Endothelial cell of hepatic sinusoid (primary cell): ENCODE measurements at regions not wholly inside any gene's neighbourhood (a gene's known extent, or its start where the extent isn't known, plus 50 kb on each side); places are given as distances from the start of the nearest gene placed in this dataset.

Experiments
- in situ Hi-C: cut with HindIII; loops from 2 replicates; pipeline ENCODE4 v1.10.0; 2017; ENCODE audit warnings: low sequenced_read_pairs

DNA sequence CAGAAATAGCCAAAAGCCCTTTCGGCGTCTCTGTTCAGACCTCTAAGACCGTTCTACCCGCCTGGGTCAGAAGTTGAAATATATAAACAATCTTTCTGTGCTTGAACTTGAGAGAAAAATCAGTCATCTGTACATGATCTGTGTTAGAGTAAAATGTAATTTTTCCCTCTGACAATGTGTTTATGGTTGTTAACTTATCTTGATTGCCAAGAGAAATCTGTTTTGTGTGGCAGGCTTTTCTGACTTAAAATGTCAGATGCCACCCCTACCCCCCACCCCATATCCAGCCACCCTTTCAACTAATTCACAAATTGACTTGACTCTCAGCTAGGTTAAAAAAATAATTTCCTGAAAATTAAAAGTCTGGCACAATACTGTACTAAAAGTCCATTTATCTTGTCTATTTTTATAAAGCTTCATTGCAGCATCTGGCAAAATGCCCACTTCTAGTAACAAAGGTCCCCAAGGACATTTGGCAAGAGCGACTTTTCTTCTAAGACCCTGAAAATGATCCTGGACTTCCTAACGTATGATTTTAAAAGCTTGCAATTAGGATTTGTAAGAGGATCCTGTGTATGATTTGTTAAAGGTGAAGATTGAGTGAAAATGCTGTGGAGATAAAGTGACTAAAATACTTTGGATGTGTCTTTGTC, 304.2 kb downstream of the EPHA4 start:
- in situ Hi-C loops, result no loop called here

DNA sequence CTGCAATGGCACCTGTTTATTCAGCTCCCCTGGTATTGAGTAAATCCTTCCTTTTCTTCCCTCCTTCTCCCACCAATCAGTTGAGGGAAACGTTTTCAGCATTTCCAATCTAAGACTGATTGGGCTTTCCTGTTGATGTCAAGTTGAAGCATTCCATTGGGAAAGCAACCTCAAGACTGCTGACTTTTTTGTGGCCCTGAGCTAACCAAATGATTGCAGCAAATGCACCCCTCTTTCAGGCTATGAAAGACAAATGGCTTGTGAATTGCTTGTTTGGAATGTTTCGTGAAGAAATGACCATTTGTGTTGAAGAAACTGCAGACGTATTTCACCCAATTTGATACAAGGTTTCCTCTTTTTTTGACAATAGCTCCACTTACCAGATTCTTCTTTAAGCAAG, 303.5 kb downstream of the EPHA4 start:
- in situ Hi-C loops, result no loop called here

DNA sequence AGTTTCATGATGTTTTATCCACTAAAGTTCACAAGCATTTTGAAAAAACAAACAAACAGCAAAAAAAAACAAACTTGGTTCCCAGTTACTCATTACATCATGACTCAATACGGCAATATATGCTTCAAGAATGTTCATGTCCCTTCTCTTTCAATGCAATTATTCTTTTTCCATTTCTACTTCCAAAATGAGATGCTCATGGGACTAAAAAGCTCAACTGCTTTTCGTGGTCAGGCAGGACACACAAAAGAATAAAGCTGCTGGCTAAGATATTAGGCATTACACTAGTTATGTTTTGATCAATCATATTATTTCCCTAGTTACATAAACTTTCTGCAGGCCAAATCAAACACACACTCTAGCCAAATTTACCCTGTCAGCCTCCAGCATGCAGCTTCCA, 301.3 kb downstream of the EPHA4 start:
- in situ Hi-C loops, result no loop called here

DNA sequence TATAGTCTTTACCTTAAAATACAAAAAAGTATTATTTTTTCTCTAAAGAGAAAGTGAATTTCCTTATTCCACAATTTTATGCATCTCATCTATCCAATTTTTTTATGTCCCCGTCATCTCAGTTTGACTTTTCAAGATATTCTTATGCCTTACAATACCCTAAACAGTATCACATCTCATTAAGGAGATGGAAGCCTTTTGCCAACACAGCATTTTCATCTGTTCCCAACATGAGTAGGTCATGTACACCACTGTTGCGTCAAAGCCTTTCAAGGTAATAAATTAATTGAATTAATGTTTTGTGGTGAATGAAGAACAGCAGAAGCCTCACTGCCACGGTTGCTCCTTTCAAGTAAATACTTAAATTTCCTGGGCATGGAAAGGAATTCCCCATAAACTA, 299.4 kb downstream of the EPHA4 start:
- in situ Hi-C loops, result no loop called here

DNA sequence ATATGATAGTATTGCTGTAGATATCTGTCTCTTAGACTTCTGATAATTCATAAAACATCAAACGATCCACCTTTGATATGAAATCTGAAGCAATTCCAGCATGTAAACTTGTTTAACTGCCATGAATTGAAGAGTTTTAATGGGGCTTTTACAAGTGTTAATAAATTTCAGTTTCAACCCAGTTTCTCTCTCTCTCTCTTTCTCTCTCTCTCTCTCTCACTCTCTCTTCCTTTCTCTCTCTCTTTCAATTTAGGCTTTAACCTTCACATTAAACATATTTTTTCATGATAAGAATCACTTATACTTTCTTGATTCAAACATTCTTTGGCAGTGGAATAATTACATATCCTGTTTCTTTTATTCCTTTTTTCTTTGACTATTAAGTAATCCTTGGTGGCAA, 296.1 kb downstream of the EPHA4 start:
- in situ Hi-C loops, result no loop called here

DNA sequence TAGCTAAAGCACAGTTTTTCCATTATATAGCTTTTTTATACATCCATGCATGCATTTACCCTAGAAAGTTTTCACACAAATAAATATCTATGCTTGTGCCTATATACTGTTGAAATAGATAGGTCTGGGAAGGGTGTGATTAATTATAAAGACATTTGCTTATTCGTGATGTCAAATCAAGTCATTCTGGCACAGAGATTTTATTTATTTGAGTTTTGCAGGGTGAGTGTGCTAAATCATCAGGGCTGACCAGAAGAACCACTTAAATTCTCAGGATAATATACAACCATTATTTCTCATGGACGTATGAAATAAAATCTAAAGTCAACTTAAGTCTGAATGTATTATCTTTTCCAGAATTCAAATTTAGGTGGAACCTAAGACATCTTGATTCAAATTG, 295.5 kb downstream of the EPHA4 start:
- in situ Hi-C loops, result no loop called here

DNA sequence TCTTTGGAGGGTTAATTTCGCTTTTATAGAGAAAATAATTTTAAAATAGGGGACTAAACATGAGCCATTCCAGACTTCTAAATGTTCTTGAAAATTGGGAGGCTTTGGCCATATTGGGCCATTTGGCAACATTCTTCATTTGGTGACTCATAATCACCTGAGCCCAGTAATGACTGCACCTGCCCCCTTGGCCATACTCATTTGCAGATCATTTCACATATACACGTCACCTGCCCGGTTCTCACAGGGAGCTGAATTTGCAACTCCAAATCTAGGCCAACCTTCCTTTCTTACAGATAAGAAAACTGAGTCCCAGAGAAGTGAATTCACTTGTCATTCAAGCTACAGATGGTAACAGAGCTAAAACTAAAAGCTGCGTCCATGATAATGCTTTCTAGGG, 289.7 kb downstream of the EPHA4 start:
- in situ Hi-C loops, result no loop called here

DNA sequence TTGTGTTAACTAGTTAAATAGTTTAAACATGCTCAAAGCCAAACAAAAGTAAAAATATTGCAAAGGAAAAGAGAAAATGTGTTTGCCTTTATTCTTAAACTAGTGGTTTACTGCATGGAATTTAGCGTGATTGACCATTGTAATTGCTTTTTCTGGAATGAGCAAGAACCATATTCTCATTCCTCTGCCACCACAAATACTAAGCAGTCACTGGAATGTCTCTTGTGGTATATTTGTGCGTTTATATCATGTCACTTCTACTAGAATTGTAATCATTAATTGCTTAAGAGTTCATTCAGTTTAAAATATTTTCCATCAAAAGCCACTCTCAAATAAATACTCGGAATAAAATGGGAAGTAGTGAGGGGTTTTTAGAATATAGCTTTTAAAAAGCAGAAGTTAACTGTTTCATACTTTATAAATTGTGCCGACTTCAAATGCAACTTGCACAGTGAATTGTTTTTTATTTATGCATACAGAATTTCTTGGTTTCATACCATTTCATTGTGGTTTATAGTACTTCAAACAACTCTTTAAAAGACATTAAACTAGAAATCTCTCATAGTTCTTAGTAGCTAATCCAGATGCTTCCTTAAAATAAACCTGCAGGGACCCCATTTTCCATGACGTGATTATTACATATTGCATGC, 288.1 kb downstream of the EPHA4 start:
- in situ Hi-C loops, result no loop called here

DNA sequence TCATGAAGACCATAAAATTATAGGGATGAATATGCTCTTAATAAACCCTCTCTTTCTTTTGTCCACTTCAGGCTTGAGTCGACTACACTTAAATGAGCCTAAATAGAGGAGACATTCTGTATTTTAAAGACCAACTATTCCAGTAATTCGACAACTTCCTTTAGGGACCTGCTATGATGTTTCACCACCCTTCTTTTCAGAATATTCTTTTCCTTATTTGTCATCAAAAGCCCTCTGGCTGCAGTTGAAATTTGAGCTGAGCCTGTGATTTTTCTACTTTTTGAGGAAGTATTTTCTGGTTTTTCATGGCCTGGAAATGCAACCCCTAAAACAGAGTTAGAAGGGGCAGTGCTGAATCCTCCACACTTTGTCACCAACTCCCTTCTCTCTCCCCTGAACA, 287.0 kb downstream of the EPHA4 start:
- in situ Hi-C loops, result no loop called here

DNA sequence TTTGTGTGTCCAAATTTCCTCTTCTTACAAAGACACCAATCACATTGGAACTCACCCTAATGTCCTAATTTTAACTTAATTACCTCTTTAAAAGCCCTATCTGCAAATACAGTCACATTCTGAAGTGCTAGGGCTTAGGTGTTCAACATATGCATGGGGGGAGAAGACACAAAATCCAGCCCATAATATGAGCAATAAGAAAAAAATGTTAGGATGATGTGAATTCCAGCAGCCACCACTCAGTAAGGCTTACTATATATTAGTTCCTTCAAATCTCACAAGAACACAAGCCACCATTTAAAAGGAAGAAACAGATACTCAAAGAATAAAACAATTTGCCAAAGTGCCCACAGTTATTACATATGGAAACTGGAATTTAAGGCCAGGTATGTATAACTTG, 285.7 kb downstream of the EPHA4 start:
- in situ Hi-C loops, result no loop called here

DNA sequence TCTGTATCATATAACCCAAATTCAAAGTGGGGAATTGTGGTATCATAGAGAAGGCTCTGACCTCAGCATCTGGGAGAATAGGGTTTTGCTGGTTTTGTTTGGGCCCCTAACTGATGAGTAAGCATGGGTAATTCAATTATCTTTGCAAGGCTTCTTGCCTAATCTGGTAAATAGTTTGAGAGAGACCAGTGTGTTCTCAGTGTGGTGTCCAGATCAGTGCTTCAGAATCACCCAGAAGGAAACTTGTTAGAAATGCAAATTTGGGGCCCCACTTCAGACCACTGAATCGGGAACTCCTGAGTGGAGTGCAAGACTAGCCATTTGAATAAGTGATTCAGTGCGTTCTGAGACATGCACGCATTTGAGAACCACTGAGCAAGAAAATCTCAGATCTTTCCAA, 282.7 kb downstream of the EPHA4 start:
- in situ Hi-C loops, result no loop called here

DNA sequence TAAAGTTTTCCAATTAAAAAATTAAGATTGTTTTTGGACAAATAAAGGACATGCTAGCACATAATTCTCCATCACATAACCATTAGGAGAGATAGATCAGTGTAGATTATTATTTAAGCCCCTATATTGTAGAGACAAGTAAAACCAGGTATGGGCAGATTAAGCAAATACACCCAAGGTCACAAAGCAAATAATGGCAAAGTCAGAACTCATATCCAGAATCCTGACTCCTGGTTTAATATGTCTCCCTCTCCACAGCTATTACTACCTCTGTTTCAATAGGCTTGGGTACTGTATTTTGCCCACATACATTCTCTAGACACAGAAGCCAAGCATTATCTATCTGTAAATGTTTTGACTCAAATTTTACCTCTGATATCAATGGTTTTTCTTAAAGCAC, 282.3 kb downstream of the EPHA4 start:
- in situ Hi-C loops, result no loop called here

DNA sequence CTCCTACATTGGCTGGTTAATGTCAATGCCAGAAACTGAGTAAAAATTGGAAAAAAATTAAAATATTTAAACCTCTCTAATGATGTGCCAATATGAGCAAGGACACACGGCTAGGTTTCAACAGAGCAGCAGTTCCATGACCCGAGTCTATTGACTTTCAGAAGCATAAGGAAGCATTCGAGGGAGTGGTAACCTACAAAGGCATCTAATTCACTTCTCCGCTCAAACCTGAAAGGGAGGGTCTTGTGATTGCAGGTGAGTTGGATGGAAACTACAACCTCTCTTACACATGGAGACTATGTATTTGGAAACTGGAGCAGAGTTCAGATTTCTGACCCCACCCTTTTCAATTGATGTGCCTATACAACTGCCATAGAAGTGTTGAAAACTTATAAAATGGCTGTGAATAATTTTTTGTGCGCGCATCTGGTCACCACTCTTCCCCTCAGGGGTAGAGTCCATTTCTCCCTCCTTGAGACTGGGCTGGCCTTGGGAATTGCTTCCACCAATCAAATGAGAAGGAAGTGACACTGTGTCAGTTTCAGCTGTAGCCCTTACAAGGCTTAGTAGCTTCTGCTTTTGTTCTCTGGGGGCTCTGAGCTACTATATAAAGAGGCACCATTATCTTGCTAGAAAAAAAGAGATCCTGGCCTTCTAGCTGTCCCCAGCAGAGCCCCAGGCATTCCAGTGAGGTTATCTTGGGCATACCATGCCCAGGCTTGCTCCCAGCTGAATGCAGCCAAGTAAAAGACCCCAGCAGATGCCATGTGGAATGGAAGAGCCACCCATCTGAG, 278.0 kb downstream of the EPHA4 start:
- in situ Hi-C loops, result no loop called here

DNA sequence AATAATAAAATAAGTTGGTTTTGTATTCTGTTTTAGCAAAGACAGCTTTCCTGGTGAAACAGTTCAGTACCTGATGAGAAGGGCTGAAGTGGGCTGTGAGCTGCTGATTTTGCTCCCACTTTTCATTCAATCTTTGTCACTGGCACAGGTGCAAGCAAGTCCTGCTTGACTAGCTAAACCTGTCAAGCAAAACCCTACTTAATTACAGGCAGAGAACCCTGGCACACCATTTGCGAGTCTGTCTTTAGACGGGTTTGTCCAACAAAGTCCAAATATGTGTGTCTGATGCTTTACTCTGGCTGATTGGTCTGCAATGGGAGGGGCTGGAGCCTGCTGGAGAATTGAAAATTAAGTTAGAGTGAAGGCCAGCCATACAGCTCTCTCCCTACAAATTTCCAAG, 267.2 kb downstream of the EPHA4 start:
- in situ Hi-C loops, result no loop called here

DNA sequence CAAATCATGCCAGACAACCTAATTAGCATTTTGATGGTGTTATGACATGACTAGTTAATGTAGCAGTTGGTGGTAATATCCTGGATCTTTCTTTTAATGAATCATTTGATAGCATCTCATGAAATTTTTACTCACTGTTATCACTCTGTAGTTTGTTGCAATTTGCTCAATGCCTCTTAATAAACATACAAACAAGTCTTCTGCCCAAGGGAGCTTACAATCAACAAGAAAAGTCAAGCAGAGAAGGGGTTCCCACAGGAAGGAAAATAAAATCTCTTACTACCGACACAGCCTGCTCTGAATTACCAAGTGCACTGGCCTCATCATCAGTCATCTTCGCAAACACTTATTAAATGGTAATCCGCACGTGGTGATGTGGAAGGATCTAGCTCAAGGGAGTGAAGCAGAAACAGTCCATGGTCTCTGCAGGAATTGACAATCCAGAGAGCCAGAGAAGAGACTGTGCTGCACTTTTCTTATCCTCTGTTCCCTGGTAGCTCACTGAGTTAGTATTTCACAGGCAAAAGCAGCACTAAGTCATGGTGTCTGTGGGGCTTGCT, 263.5 kb downstream of the EPHA4 start:
- in situ Hi-C loops, result no loop called here

DNA sequence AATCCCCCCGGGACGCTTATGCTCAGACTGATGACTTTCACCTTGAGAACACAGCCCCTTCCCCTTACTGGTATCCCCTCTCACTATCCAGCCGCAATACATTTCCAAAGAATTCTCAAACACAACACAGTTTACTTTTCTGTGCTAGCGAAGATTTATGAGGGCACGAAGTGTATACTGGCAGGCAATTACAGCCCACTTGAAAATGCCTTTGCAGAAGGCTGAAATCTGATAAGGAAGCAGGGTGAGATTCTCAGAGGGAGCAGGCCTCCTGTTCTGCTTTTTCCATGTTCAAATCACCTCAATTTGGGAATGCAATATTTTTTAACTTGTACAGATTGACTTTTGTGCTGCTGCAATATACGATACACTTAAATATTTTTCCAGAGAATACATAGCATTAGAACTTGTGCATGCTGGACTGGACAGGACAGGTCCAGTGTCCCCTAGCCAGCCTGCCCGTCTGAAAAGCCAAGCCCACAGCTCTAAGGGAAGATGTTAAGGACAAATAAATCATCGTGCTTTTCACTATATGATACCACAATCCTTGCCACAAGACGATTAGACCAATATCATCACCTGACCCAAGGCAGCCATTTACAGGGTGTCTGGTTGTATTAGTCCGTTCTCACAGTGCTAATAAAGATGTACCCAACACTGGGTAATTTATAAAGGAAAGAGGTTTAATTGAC, 262.1 kb downstream of the EPHA4 start:
- in situ Hi-C loops, result no loop called here

DNA sequence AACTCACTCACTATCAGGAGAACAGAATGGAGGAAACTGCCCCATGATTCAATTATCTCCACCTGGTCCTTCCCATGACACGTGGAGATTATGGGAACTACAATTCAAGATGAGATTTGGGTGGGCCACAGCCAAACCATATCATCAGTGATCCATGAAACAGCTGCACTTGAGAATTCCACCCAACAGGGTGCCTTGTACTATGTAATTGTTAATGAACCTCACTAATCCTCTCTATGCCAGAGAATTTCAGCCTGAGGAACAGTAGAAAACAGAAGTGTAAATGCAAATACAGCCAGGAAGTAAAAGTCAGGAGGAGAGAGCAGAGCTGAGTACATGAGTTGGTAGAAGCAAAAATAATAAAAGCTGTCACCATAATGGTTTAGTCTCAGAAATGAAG, 261.4 kb downstream of the EPHA4 start:
- in situ Hi-C loops, result no loop called here

DNA sequence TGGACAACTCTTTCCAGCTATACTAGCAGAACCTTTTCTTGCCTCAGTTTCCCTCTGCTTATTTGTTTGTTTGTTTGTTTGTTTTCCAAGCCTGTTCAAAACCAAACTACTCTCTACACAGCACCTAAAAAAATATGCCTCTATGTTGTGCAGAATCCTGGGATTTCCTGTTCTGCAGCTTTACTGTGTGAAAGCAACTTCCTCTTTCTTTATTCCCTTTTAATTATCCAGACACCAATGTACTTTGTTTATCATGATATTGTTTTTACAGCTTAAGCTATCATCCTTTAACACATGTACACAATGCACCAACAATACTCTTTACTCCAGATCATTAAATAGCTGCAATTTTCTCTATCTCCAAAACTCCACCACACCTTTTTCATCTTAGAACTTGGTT, 259.5 kb downstream of the EPHA4 start:
- in situ Hi-C loops, result no loop called here

DNA sequence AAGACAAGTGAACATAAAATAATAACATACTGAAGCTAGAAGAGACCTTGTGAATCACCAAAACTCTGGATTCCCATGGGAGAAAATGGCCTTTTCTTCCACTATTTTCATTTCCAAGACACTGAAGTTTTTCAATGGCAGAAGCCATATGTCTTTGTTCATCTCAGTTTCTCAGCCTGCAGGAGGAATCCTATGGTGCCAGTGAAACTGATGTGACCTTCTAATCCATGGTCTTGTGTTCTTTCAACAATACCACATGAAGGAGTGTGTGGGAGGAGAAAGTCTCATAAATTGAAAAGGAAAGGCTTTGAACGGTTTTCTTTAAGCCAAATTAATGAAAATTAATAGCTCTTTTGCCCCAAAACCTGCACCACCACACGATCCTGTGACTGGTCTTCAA, 257.3 kb downstream of the EPHA4 start:
- in situ Hi-C loops, result no loop called here

DNA sequence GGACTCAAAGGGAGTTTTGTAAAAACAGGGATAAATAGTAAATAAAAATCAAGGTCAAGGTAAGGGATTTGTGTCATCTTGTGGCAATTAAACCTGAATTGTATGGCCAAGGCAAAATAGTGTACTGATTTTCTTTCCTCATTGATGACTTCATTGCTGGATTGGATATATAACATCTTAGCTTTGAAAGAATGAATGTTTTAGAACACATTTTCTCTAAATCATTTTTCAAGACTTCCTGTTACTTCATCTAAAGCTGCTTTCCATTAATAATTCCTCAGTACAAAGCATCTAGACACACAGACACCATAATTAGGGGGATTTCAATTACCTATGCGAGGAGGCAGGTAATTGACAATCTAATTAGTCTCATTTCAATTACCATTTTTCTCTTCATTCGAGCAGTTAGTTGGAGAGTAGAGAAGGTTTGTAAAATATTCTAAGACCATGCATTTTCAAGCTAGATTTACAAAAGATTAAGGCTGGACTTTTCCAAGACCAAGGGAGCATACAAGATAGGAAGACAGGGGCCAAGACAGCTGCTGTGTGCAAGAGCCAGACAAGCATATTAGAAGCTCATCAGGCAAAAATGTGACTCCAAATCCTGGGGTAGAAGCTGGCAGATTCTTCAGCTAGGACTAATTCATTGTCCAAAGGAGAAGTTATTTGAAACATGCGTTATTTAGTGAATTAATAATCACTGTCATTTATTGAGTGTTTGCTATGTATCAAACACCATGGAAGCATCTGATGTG, 253.6 kb downstream of the EPHA4 start:
- in situ Hi-C loops, result no loop called here

DNA sequence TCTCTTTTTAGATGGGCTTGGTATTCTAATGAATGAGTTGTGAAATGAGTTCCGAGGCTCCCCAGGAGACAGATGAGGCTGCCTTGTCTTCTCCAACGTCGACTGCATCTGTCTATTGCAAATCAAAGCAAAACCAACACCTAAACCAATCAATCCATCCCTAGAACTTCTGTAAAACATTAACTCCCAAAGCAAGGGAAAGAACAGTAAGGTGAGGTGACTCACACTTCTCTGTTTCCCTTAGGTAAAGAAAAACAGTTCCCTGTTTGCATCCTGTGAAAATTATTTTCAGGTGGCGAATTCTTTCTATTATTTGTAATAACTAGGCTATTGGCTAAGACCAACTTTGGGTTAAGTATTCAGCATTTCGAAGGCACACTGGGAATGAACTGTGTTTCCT, 249.4 kb downstream of the EPHA4 start:
- in situ Hi-C loops, result no loop called here
